ENCODE measurements at regions not wholly inside any gene's neighbourhood (a gene's known extent, or its start where the extent isn't known, plus 50 kb on each side); places are given as distances from the start of the nearest gene placed in this dataset.
A peak's percentile ranks its signal among the peaks of the same experiment; 100 is the strongest.
"Not testable (repeated sequence)": the region's sequence is repeated elsewhere in the genome, so short reads cannot be mapped to it uniquely, and the experiment has no call there.

DNA sequence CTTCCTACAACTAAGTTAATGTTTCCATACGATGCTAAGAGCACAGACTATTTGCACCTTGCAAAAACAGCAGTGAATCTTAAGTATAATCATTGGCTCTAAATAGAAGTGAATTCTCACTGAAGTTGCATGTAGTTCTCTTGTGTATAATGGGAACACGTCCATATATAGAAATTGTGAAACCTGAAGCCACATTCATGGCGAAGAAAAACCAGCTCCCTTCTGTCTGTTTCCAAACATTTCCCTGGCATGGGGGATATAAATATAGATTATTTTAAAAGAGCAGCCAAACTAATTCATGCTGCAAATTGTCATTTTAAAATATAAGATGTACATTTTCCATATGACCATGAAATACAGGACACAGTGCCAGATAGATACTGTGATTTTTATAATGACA is 71.1 kb downstream of the TRAM1L1 start:
- DNase-seq, result no peak

DNA sequence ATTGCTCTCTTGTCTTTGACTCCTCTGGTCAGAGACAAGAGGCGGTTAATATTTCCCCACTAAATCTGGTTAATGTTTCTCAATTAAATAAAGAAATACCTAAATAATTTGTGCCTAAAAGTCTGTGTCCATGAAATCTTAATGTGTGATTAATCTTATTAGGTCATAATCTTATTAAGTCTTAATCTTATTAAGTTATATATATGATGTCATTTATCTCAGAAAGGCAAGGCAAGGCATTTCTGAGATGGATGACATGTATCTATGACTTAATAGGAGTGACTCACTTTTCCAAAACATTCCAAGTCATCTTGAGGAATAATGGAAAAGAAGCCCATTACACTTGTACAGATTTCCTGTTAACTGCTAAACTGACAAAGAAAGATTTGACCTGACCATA is 74.7 kb downstream of the TRAM1L1 start:
- DNase-seq, result no peak

- DNase-seq, result no peak
These were observed 84.3 kb downstream of the TRAM1L1 start for GRCh38 chr4:117001077-117001476.

- DNase-seq, result no peak
These were observed 102.7 kb downstream of the TRAM1L1 start for GRCh38 chr4:116982656-116983055.

GRCh38 chr4:116980436-116980835 is 104.9 kb downstream of the TRAM1L1 start:
- not testable (repeated sequence) for DNase-seq

GRCh38 chr4:116959045-116959444 is 126.3 kb downstream of the TRAM1L1 start:
- DNase-seq, result no peak

GRCh38 chr4:116953947-116954346 is 131.4 kb downstream of the TRAM1L1 start:
- no peak for DNase-seq

GRCh38 chr4:116952530-116953136 is 132.7 kb downstream of the TRAM1L1 start:
- no peak for DNase-seq

GRCh38 chr4:116949856-116950255 is 135.5 kb downstream of the TRAM1L1 start:
- DNase-seq, result no peak

- no peak for DNase-seq
These were observed 143.1 kb downstream of the TRAM1L1 start for GRCh38 chr4:116942315-116942714.

- no peak for DNase-seq
These were observed 155.0 kb downstream of the TRAM1L1 start for GRCh38 chr4:116930329-116930728.

DNA sequence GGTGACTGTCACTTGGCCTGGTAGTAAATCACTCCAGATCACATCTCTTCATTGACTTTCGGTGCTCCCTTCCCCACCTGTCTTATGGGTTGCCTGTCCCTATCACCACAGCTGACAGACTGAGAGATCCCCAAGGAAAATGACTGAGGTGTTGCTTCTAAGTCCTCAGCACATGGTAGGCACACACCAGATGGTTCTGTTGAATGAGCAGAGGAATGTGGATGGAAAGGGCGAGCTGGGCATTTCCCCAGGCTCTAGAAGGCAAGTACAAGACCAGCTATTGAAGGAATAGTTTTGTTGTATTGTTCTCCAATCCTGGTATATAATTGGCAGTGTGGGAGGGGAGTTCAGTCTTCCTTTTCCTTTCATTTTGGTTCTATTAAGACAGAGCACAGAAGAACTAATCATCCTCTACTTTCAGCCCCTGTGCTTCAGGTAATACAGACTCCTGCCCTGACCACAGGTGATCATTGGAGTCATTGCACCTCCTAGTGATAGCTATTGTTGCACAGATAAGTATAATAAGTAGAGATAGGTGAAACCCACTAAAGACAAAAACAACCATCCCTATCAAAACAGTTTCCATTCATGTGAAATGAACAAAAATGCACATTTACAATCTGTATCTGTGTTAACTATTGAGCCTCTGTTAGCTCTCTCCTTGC is 158.6 kb downstream of the TRAM1L1 start:
- no peak for DNase-seq

GRCh38 chr4:116925900-116926457 is 159.4 kb downstream of the TRAM1L1 start:
- peak; percentile 88 for DNase-seq

DNA sequence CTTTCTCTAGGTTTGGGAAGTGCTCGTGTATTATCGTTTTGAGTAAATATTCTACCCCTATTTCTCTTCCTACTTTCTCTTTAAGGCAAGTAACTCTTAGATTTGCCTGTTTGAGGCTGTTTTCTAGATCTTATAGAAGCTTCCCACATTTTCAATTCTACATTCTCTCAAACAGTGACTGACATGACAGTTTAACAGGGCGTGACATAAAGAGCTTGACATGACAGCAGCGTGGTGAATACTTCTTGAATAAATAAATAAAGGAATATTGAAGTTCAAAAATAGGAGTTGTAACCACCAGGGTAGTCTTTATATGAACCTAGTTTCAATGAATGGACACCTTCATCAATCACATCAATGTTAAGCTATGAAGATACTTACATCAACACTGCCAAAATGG is 162.0 kb downstream of the TRAM1L1 start:
- DNase-seq, result no peak

DNA sequence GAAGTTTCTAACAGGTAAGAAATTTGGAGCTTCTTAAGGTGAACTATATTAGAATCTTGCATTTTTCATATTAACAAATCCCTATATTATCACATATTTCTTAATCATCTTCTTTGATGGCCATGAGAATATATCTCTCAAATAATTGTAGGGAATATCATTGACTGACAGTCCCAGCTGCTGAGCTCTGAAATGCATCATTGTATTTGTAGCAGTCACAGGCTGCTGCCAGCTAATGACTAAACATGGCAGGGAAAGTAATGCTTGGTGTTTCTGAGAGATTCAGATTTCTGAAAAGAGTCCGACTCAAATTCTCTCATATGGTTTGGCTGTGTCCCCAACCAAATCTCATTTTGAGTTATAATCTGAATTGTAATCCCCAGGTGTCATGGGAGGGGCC is 171.9 kb downstream of the TRAM1L1 start:
- DNase-seq, result no peak

DNA sequence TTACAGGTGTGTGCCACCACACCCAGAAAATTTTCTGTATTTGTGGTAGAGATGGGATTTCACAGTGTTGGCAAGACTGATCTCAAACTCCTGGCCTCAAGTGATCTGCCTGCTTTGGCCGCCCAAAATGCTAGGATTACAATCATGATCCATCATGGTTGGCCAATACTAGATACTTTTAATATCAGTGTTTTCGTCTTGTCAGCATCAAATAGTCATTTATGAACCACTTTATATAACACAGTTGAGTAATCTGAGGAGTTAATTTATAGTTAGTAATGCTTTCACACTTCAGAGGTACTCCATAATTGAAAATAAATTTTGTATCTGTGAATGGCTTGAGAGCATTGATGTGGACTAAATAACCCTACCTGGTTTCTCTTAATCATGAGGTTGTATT is 178.6 kb downstream of the TRAM1L1 start:
- no peak for DNase-seq

GRCh38 chr4:116899561-116899960 is 185.8 kb downstream of the TRAM1L1 start:
- no peak for DNase-seq

- no peak for DNase-seq
These were observed 199.8 kb downstream of the TRAM1L1 start for GRCh38 chr4:116885579-116885978.

GRCh38 chr4:116882503-116882902 is 202.9 kb downstream of the TRAM1L1 start:
- no peak for DNase-seq

DNA sequence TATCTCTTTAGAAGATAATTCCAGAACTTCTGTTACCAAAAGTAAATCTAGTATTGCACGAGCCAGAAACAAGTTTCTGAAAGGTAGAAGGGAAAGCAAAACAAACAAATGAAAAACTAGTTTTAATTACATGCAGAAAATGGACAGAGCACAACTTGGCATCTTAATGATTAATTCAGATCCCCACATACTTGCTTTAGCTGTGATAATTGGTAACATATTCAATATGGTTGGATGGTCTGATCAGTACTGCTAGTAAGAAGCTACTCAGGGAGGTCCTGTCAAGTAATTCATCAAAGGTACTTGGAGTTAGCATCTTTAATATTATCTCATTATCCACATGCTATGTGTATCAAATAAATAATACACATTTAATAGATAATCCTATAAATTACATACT is 204.3 kb downstream of the TRAM1L1 start:
- no peak for DNase-seq

DNA sequence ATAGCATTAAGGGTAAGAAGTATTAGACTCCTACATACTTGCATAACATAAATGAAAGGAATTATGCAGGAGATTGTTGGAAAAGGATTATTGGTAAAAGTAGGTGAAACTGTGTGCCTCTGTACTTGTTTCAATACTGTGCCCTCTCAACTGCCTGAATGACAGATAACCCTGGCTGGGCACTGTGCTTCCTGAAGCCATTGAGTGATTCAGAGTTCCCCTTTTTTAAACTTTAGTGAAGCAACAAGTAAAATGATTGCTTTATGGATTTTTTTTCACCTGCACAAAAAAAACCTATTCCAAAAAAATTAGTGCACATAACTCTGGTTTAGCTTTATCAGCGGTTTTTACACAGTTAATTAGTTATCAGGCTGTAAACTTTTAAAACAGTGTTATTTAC is 204.8 kb downstream of the TRAM1L1 start:
- no peak for DNase-seq

DNA sequence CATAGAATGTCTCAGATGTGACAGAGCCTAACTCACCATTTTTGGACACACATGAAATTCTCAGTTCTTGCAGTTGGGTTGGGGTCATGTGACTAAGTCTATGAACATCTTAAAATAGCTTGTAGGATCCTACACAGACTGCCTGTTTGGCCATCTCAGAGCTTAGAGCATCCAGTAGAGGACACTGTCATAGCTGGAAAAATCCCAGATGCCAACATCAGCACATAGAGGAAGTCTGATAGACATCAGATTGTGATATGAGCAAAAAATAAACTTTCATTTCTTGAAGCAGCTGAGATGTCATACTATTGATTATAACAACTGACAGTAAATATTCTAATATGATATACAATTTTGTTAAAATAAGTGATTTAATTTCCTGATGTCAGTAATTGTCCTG is 207.1 kb downstream of the TRAM1L1 start:
- DNase-seq, result no peak

DNA sequence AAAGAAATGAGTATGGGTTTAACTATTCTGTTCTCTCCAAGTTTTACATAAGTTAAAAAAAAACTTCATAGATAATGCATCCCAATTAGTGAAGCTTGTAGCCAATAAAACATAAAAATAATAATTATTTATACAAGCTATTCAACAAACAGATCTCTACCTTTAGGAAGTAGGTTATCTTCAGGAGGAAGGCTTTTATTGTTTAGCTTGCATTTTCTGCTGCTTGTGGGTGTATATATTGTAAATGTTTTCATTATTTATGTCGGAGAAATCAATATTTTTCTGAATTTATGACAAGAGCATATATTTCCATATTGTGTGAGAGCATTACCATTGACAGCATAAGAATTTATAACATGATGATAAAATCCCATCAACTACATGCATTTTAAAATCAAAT is 208.3 kb downstream of the TRAM1L1 start:
- DNase-seq, result no peak

- DNase-seq, result no peak
These were observed 212.4 kb downstream of the TRAM1L1 start for GRCh38 chr4:116872941-116873340.

DNA sequence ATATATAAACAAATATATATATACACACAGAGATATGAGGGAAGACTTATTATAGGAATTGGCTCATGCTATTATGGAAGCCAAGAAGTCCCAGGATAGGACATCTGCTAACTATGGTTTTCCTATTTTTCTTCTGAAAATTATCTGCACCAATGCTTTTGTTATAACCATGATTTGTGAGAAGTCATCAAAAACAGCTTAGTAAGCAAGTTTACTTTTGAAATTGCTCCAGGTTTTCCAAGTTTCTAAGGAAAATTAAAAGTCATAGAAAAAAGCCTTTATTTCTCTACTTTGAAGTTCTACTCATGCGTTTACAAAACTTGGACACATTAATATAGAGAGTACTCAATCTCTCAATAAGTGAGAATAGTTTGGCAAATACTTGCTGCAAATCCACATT is 213.1 kb downstream of the TRAM1L1 start:
- no peak for DNase-seq

Data from islet precursor cell (in vitro differentiated cells).